ENCODE measurements at regions not wholly inside any gene's neighbourhood (a gene's known extent, or its start where the extent isn't known, plus 50 kb on each side); places are given as distances from the start of the nearest gene placed in this dataset.

- POLR2A ChIA-PET: no interaction called here
- intact Hi-C loops (cut with micrococcal nuclease): no loop called here
Measured at GRCh38 chr6:14584450-14584849, 466.9 kb downstream of the CD83 start.

GRCh38 chr6:14585689-14586088, 468.1 kb downstream of the CD83 start:
- H3K4me3 Mint-ChIP-seq: no peak overlapping the region

More at GRCh38 chr6:14584450-14584849, 466.9 kb downstream of the CD83 start:
- Mint-ChIP-seq H3K27me3 (no peaks in the 10 kb centered on the region), H3K9me3 (no peaks in the 10 kb centered on the region), H3K36me3 (ENCODE audit: low read depth) (no peaks in the 10 kb centered on the region), H3K4me3 (no peak overlapping the region), H3K4me1 (ENCODE audit: low read depth) (no peaks in the 10 kb centered on the region), H3K27ac (no peak overlapping the region)
- ATAC-seq (no peak), DNase-seq (no peak)
- CTCF ChIA-PET: no interaction called here
- TF ChIP-seq CTCF (IDR thresholded peaks at IDR 0.05): no peak

GRCh38 chr6:14589175-14589574, 471.6 kb downstream of the CD83 start:
- Mint-ChIP-seq H3K9me3 (no peaks in the 10 kb centered on the region), H3K27ac (no peak overlapping the region), H3K27me3 (no peaks in the 10 kb centered on the region), H3K4me3 (no peak overlapping the region), H3K4me1 (ENCODE audit: low read depth) (no peaks in the 10 kb centered on the region), H3K36me3 (ENCODE audit: low read depth) (no peaks in the 10 kb centered on the region)
- DNase-seq (no peak), ATAC-seq (no peak)
- ChIA-PET CTCF (interaction anchor here (1.1 kb wide), 1 partner anchor 11 kb away, joined by 3 read pairs; no protein-coding TSS in a partner anchor), POLR2A (no interaction called here)
- no peak for TF ChIP-seq CTCF (IDR thresholded peaks at IDR 0.05)
- intact Hi-C loops (cut with micrococcal nuclease): no loop called here

More at GRCh38 chr6:14585689-14586088, 468.1 kb downstream of the CD83 start:
- ATAC-seq (no peak), DNase-seq (no peak)
- H3K4me1 Mint-ChIP-seq (ENCODE audit: low read depth): no peaks in the 10 kb centered on the region
- no peaks in the 10 kb centered on the region for H3K9me3 Mint-ChIP-seq
- no peak for TF ChIP-seq CTCF (IDR thresholded peaks at IDR 0.05)
- no peak overlapping the region for H3K27ac Mint-ChIP-seq
- ChIA-PET POLR2A (interaction anchor here (1.5 kb wide), 1 partner anchor 14 kb away, joined by 4 read pairs; no protein-coding TSS in a partner anchor), CTCF (no interaction called here)
- H3K27me3 Mint-ChIP-seq: no peaks in the 10 kb centered on the region
- H3K36me3 Mint-ChIP-seq (ENCODE audit: low read depth): no peaks in the 10 kb centered on the region
- intact Hi-C loops (cut with micrococcal nuclease): no loop called here

GRCh38 chr6:14590586-14590985, 473.0 kb downstream of the CD83 start:
- DNase-seq (no peak), ATAC-seq (no peak)
- no peak overlapping the region for H3K27ac Mint-ChIP-seq
- ChIA-PET CTCF (interaction anchor here (0.6 kb wide), 1 partner anchor 176 kb away, joined by 3 read pairs; no protein-coding TSS in a partner anchor), POLR2A (no interaction called here)
- no peak overlapping the region for H3K4me3 Mint-ChIP-seq
- intact Hi-C loops (cut with micrococcal nuclease): no loop called here
- no peaks in the 10 kb centered on the region for H3K36me3 Mint-ChIP-seq (ENCODE audit: low read depth)
- no peaks in the 10 kb centered on the region for H3K27me3 Mint-ChIP-seq
- no peak for TF ChIP-seq CTCF (IDR thresholded peaks at IDR 0.05)
- H3K9me3 Mint-ChIP-seq: no peaks in the 10 kb centered on the region
- H3K4me1 Mint-ChIP-seq (ENCODE audit: low read depth): no peaks in the 10 kb centered on the region

GRCh38 chr6:14591998-14592397, 474.4 kb downstream of the CD83 start:
- ChIA-PET CTCF (no interaction called here), POLR2A (no interaction called here)
- Mint-ChIP-seq H3K4me1 (ENCODE audit: low read depth) (peaks cover 5% of the 10 kb centered on the region), H3K27ac (no peak overlapping the region), H3K9me3 (no peaks in the 10 kb centered on the region), H3K36me3 (ENCODE audit: low read depth) (no peaks in the 10 kb centered on the region), H3K27me3 (no peaks in the 10 kb centered on the region), H3K4me3 (no peak overlapping the region)
- ATAC-seq (no peak), DNase-seq (no peak)
- no peak for TF ChIP-seq CTCF (IDR thresholded peaks at IDR 0.05)
- intact Hi-C loops (cut with micrococcal nuclease): no loop called here
